IPS-18c (cell line): ENCODE measurements at regions not wholly inside any gene's neighbourhood (a gene's known extent, or its start where the extent isn't known, plus 50 kb on each side); places are given as distances from the start of the nearest gene placed in this dataset.

Experiments used
- H3K4me3 ChIP-seq: 2 replicates; pipeline ENCODE4 v1.7.0; 2013; ENCODE audit warnings: low read depth, mild to moderate bottlenecking, low read length, moderate library complexity; ENCODE audit not compliant: insufficient read depth
- H3K9me3 ChIP-seq: one replicate; pipeline ENCODE4 v1.6.1; 2013; ENCODE audit warnings: mild to moderate bottlenecking, low read length, moderate library complexity; ENCODE audit not compliant: control insufficient read depth, insufficient read depth

GRCh38 chr4:33306131-33306530, 2586.0 kb downstream of the PCDH7 start:
- H3K4me3 ChIP-seq, result no peak overlapping the region; the same call in 1 of the 2 replicates
- H3K9me3 ChIP-seq, result no peaks in the 10 kb centered on the region

DNA sequence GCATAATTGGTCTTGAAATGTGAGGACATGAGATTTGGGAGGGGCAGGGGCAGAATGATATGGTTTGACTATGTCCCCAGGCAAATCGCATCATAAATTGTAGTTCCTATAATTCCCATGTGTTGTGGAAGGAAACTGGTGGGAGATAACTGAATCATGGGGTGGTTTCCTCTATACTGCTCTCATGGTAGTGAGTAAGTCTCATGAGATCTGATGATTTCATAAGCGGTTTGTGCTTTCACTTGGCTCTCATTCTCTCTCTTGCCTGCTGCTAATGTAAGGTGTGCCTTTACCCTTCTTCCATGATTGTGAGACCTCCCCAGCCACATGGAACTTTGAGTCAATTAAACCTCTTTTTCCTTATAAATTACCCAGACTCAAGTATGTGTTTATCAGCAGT, 2595.9 kb downstream of the PCDH7 start:
- H3K4me3 ChIP-seq, result no peak overlapping the region
- no peaks in the 10 kb centered on the region for H3K9me3 ChIP-seq

DNA sequence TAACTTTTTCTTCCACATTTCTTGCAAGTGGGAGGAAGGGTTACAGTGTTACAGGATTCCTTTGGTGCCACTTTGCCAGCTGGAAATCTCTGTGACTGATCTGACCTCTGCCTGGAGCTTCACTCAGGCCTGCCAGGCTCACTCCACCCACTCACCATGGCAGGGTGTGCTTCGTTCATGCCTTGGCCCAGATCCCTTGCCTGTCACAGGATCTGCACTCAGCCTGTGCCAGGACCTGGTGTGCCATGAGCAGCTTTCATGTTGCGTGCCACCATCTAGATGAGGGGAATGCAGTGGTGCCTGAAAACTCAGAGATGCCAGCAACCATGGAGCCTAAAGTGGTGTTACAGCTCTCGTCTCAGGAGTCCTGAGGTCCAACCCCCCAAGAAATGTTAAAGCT, 2596.4 kb downstream of the PCDH7 start:
- no peak overlapping the region for H3K4me3 ChIP-seq
- H3K9me3 ChIP-seq, result no peaks in the 10 kb centered on the region

GRCh38 chr4:33323393-33323792, 2603.2 kb downstream of the PCDH7 start:
- no peaks in the 10 kb centered on the region for H3K9me3 ChIP-seq
- no peak overlapping the region for H3K4me3 ChIP-seq

DNA sequence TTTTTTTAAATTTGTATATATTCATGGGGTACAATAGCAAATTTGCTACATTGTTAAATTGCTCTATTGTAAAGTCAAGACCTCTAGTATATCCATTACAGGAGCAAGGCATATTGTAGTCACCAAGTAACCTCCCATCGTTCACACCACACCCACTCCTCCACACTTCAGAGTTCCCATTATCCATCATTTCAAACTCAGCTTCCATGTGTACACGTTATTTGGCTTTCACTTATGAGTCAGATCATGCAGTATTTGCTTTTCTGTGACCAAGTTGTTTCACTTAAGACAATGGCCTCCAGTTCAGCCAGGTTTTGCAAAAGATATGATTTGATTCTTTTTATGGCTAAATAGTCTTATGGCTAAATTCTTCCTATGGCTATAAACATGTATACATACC, 2614.2 kb downstream of the PCDH7 start:
- H3K9me3 ChIP-seq, result peaks cover 3% of the 10 kb centered on the region

DNA sequence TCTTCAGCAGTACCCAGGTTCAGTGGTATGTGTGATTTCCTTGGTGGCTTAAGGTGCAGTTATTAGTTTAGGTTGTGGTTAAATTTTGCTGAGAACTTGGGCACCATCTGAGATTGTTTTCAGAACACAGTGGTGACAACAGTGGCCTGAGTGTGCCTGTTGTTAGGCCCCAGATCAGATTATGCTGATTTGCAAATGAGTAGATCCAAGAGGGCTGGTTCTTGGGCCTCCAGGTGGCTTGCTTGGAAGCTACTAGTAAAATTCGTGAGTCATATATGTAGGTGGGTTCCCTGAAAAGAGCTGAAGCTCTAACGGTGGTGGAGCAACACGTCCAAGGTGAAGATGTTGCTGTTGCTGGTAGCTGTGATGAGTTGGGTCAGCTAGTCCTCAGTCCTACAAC, 2619.6 kb downstream of the PCDH7 start:
- H3K9me3 ChIP-seq, result no peaks in the 10 kb centered on the region

More for the DNA sequence above, 2614.2 kb downstream of the PCDH7 start:
- no peak overlapping the region for H3K4me3 ChIP-seq

GRCh38 chr4:33340168-33340567, 2620.0 kb downstream of the PCDH7 start:
- Histone ChIP-seq H3K4me3 (no peak overlapping the region), H3K9me3 (no peaks in the 10 kb centered on the region)

More for the DNA sequence above, 2619.6 kb downstream of the PCDH7 start:
- no peak overlapping the region for H3K4me3 ChIP-seq

- Histone ChIP-seq H3K4me3 (no peak overlapping the region), H3K9me3 (no peaks in the 10 kb centered on the region)
These were observed 2629.2 kb downstream of the PCDH7 start for GRCh38 chr4:33349376-33349775.

- Histone ChIP-seq H3K9me3 (no peaks in the 10 kb centered on the region), H3K4me3 (no peak overlapping the region)
These were observed 2637.0 kb downstream of the PCDH7 start for GRCh38 chr4:33357121-33357520.

DNA sequence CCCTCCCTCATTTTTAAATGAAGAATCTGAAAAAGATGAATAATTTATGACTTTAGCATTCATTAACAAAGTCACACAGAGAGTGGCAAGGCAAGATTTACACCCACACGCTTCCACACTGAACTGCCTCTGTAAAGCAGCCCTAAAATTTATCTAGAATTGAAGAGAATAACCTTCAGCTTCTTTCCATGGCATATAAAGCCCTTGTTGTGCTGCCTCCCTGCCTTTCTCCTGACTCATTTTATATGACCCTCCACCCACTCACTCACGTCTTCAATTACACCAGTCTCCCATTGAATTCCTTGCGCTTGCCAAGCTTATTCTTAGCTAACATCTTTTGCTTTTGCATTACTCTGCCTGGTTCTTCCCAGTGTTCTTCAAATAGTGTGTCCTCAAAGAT, 2649.3 kb downstream of the PCDH7 start:
- no peaks in the 10 kb centered on the region for H3K9me3 ChIP-seq
- H3K4me3 ChIP-seq, result no peak overlapping the region

- no peaks in the 10 kb centered on the region for H3K9me3 ChIP-seq
- no peak overlapping the region for H3K4me3 ChIP-seq
These were observed 2661.6 kb downstream of the PCDH7 start for GRCh38 chr4:33381816-33382215.

GRCh38 chr4:33386764-33387163, 2666.6 kb downstream of the PCDH7 start:
- Histone ChIP-seq H3K4me3 (no peak overlapping the region), H3K9me3 (no peaks in the 10 kb centered on the region)

- Histone ChIP-seq H3K9me3 (no peaks in the 10 kb centered on the region), H3K4me3 (no peak overlapping the region)
These were observed 2670.8 kb downstream of the PCDH7 start for GRCh38 chr4:33390976-33391375.

- Histone ChIP-seq H3K4me3 (no peak overlapping the region), H3K9me3 (no peaks in the 10 kb centered on the region)
These were observed 2675.7 kb downstream of the PCDH7 start for GRCh38 chr4:33395731-33396485.

- Histone ChIP-seq H3K4me3 (no peak overlapping the region), H3K9me3 (no peaks in the 10 kb centered on the region)
These were observed 2680.3 kb downstream of the PCDH7 start for GRCh38 chr4:33400504-33400903.

DNA sequence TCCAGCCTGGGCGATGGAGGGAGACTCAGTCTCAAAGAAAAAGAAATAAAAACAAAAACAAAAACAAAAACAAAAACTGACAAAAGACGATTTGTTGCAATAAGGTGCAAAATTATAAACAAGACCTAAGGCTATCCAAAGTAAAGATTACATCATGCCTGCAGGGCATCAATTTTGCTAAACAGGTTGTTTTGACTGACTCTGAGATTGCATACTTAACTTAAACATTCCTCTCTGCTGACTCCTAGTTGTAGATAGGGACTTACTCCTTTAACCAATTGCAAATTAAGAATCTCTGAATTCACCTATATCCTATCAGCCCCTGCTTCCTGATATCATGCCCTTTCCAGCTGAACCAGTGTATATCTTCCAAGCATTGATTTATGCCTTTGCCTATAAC, 2687.3 kb downstream of the PCDH7 start:
- H3K4me3 ChIP-seq, result no peak overlapping the region

GRCh38 chr4:33411182-33411581, 2691.0 kb downstream of the PCDH7 start:
- H3K4me3 ChIP-seq, result no peak overlapping the region
- H3K9me3 ChIP-seq, result no peaks in the 10 kb centered on the region

More for the DNA sequence above, 2687.3 kb downstream of the PCDH7 start:
- no peaks in the 10 kb centered on the region for H3K9me3 ChIP-seq

GRCh38 chr4:33421887-33422286, 2701.7 kb downstream of the PCDH7 start:
- Histone ChIP-seq H3K9me3 (no peaks in the 10 kb centered on the region), H3K4me3 (no peak overlapping the region)

GRCh38 chr4:33422656-33423055, 2702.5 kb downstream of the PCDH7 start:
- H3K9me3 ChIP-seq, result no peaks in the 10 kb centered on the region
- H3K4me3 ChIP-seq, result no peak overlapping the region
